ENCODE measurements at regions not wholly inside any gene's neighbourhood (a gene's known extent, or its start where the extent isn't known, plus 50 kb on each side); places are given as distances from the start of the nearest gene placed in this dataset.
A peak's percentile ranks its signal among the peaks of the same experiment; 100 is the strongest.
"Not testable (repeated sequence)": the region's sequence is repeated elsewhere in the genome, so short reads cannot be mapped to it uniquely, and the experiment has no call there.

DNA sequence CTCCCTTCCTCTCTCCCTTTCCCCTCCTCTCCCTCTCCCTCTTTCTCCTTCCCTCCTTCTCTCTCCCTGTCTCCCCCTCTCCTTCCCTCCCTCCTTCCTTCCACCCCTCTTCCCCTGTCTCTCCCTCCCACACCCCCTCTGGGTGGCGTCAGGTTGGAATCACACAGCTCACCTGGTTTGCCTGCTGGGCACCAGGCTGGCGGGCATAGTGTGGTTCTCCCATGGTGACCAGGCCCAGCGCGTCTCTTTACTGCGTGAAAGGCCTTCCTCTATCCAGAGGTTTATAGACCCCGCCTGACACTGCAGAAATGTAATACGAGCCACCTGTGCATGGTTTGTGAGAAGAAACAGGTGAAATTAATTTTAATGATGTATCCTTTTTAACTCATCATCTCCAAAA is 76.2 kb downstream of the MRPL36 start:
- Histone ChIP-seq H3K9me3 (ENCODE audit: control insufficient read depth, insufficient read depth, low read length) (peaks cover 11% of the 10 kb centered on the region), H3K36me3 (ENCODE audit: control insufficient read depth, insufficient read depth, low read length) (no peaks in the 10 kb centered on the region), H3K4me1 (ENCODE audit: control insufficient read depth, insufficient read depth, low read length) (peaks cover 7% of the 10 kb centered on the region; the same call in 1 of the 2 replicates), H3K27ac (ENCODE audit: low read depth, low read length) (no peak overlapping the region), H3K27me3 (ENCODE audit: control insufficient read depth, insufficient read depth, low read length) (peaks cover 5% of the 10 kb centered on the region; the same call in 1 of the 2 replicates), H3K9ac (ENCODE audit: low read depth, low read length) (no peak overlapping the region), H3K4me3 (ENCODE audit: low read depth, low read length) (no peak overlapping the region)

DNA sequence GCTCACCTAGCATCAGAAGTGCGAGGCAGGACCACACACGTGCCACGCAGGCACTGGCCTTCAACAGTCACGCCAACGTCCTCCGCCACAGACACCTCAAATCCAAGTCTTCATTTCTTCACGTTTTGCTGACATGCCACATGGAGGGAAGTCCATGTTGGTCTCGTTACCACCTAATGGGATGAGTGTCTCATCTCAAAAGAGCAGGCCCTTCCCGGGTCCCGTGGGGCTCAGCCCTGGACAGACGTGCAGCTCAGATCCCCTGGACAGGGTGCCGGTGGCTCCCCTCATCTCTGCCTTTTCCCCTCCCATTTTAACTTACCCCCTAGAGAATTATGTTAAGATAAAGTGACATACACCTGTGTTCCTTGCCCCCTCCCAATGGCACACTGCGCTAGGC is 76.8 kb downstream of the MRPL36 start:
- Histone ChIP-seq H3K4me1 (ENCODE audit: control insufficient read depth, insufficient read depth, low read length) (peaks cover 7% of the 10 kb centered on the region; the same call in 1 of the 2 replicates), H3K9me3 (ENCODE audit: control insufficient read depth, insufficient read depth, low read length) (peaks cover 14% of the 10 kb centered on the region), H3K27me3 (ENCODE audit: control insufficient read depth, insufficient read depth, low read length) (peaks cover 5% of the 10 kb centered on the region; the same call in 1 of the 2 replicates), H3K9ac (ENCODE audit: low read depth, low read length) (no peak overlapping the region), H3K27ac (ENCODE audit: low read depth, low read length) (no peak overlapping the region), H3K4me3 (ENCODE audit: low read depth, low read length) (no peak overlapping the region), H3K36me3 (ENCODE audit: control insufficient read depth, insufficient read depth, low read length) (no peaks in the 10 kb centered on the region)

DNA sequence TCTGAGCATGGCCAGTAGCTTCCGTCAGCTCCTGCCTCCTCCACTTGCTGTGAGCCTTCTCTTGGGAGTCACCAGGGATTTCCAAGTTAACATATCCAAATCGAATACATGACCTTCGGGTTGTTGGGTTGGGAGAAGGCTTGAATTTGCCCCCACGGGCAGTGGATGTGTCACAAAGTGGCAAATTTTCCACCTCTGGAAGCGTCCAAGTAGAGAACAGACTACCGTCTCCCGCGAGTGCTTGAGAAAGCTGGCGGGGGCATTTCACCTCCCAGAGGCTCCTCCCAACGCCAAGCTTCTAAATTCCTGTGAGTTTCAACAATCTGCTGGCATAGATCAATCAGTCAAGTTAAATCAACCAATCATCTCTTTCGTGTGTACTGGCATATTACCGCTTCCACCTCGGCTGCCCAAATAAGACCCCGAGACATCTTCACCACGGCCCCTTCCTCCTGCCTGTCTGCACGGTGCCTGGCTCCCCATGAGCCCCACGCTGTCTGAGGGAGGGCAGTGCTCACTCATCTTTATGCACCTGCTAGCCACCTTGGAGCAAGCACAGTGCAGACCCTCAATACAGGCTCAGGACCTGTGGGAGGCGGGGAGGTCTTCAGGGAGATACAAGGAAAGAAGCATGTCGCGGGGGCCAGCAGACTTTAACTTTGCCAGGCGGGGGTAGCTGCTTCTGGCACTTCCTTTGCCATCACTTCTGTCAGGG is 79.1 kb downstream of the MRPL36 start:
- peaks cover 3% of the 10 kb centered on the region; the same call in 1 of the 2 replicates for H3K4me1 ChIP-seq (ENCODE audit: control insufficient read depth, insufficient read depth, low read length)
- H3K4me3 ChIP-seq (ENCODE audit: low read depth, low read length) = no peak overlapping the region
- no peak overlapping the region for H3K9ac ChIP-seq (ENCODE audit: low read depth, low read length)
- no peaks in the 10 kb centered on the region for H3K36me3 ChIP-seq (ENCODE audit: control insufficient read depth, insufficient read depth, low read length)
- no peaks in the 10 kb centered on the region for H3K27me3 ChIP-seq (ENCODE audit: control insufficient read depth, insufficient read depth, low read length)
- no peak overlapping the region for H3K27ac ChIP-seq (ENCODE audit: low read depth, low read length)
- H3K9me3 ChIP-seq (ENCODE audit: control insufficient read depth, insufficient read depth, low read length) = peaks cover 14% of the 10 kb centered on the region

DNA sequence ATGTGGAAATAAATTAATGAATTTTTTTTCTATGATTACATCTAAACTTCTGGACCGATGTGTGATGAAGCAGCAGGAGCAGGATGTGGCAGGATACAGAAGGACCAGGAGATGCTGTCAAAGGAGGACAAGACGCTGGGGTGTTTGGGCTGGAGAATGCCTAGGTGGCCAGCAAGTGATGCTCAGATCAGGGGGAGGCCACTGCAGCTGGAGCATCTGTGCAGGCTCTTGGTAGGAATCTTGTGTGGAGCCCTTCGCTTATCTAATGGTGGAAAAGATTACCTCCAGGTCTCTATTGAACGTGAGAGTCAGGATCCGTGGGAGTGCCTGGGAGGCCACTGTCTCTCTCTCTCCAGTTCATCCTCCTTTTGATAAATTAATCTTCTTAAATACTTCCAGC is 79.8 kb downstream of the MRPL36 start:
- Histone ChIP-seq H3K27ac (ENCODE audit: low read depth, low read length) (no peak overlapping the region), H3K9ac (ENCODE audit: low read depth, low read length) (no peak overlapping the region), H3K9me3 (ENCODE audit: control insufficient read depth, insufficient read depth, low read length) (peaks cover 14% of the 10 kb centered on the region), H3K4me1 (ENCODE audit: control insufficient read depth, insufficient read depth, low read length) (no peaks in the 10 kb centered on the region), H3K27me3 (ENCODE audit: control insufficient read depth, insufficient read depth, low read length) (no peaks in the 10 kb centered on the region), H3K4me3 (ENCODE audit: low read depth, low read length) (no peak overlapping the region), H3K36me3 (ENCODE audit: control insufficient read depth, insufficient read depth, low read length) (no peaks in the 10 kb centered on the region)

DNA sequence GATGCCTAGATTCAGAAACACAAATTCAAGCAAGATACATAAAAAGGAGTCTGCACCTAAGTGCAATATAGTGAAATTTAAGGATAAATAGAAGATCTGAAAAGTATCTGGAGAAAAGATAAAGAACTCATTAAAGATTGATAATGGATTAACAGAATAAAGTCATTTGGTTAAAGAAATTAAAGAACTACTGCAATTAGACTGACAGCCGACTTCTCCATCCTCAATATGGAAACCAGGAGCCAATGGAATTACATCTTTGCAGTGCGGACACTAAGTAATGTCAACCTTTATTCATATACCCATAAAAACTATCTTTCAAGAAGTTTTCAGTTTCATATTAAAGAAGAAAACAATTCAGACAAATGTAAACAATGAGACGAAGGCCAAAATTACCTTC is 81.0 kb downstream of the MRPL36 start:
- H3K27me3 ChIP-seq (ENCODE audit: control insufficient read depth, insufficient read depth, low read length) = no peaks in the 10 kb centered on the region
- H3K36me3 ChIP-seq (ENCODE audit: control insufficient read depth, insufficient read depth, low read length) = no peaks in the 10 kb centered on the region
- peaks cover 14% of the 10 kb centered on the region for H3K9me3 ChIP-seq (ENCODE audit: control insufficient read depth, insufficient read depth, low read length)
- H3K9ac ChIP-seq (ENCODE audit: low read depth, low read length) = no peak overlapping the region
- H3K27ac ChIP-seq (ENCODE audit: low read depth, low read length) = no peak overlapping the region
- no peaks in the 10 kb centered on the region for H3K4me1 ChIP-seq (ENCODE audit: control insufficient read depth, insufficient read depth, low read length)
- H3K4me3 ChIP-seq (ENCODE audit: low read depth, low read length) = no peak overlapping the region

DNA sequence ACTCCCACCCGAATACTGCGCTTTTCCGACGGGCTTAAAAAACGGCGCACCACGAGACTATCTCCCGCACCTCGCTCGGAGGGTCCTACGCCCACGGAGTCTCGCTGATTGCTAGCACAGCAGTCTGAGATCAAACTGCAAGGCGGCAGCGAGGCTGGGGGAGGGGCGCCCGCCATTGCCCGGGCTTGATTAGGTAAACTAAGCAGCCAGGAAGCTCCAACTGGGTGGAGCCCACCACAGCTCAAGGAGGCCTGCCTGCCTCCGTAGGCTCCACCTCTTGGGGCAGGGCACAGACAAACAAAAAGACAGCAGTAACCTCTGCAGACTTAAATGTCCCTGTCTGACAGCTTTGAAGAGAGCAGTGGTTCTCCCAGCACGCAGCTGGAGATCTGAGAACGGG is 89.5 kb downstream of the MRPL36 start:
- H3K4me1 ChIP-seq (ENCODE audit: control insufficient read depth, insufficient read depth, low read length) = peaks cover 11% of the 10 kb centered on the region
- peak overlapping the region; percentile 41; the same call in 1 of the 2 replicates for H3K4me3 ChIP-seq (ENCODE audit: low read depth, low read length)
- not testable (repeated sequence) for H3K9me3 ChIP-seq (ENCODE audit: control insufficient read depth, insufficient read depth, low read length); H3K27ac ChIP-seq (ENCODE audit: low read depth, low read length); H3K36me3 ChIP-seq (ENCODE audit: control insufficient read depth, insufficient read depth, low read length)
- H3K27me3 ChIP-seq (ENCODE audit: control insufficient read depth, insufficient read depth, low read length) = peaks cover 17% of the 10 kb centered on the region
- H3K9ac ChIP-seq (ENCODE audit: low read depth, low read length) = 0 out of 2 replicates have a peak overlapping the region, but pooled peaks have one; percentile 44

DNA sequence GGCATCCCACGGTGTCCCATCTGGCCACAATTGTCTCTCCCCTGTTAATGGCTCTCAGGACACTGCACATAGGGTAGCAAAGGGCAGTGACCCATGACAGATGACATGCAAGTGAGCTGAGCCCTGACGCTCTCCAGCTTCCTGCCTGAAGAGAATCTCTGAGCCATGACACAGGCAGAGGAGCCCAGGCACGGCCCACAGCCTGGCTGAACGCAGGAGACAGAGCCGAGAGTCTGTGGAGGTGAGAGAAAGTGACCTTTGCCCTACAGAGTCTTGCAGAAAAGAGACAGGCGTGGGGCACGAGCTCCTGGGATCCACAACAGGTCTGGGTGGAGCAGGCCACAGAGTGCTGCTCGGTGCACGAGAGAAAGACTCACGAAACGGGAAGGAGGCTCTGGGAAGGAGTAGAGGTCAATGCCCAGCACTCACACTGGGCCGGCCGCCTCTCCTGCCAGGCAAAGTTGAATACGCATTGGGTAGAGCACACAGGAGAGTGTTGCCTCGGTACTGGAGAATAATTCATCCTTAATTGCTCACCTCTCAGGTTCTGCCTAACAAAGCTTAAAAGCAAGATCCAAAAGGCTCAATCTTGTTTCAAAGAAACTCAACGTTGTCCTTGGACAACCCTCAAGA is 90.3 kb downstream of the MRPL36 start:
- peak overlapping the region; percentile 41 for H3K4me3 ChIP-seq (ENCODE audit: low read depth, low read length)
- no peak overlapping the region for H3K27ac ChIP-seq (ENCODE audit: low read depth, low read length)
- peaks cover 17% of the 10 kb centered on the region for H3K27me3 ChIP-seq (ENCODE audit: control insufficient read depth, insufficient read depth, low read length)
- no peak overlapping the region; the same call in 1 of the 2 replicates for H3K9ac ChIP-seq (ENCODE audit: low read depth, low read length)
- H3K9me3 ChIP-seq (ENCODE audit: control insufficient read depth, insufficient read depth, low read length) = no peaks in the 10 kb centered on the region
- H3K36me3 ChIP-seq (ENCODE audit: control insufficient read depth, insufficient read depth, low read length) = no peaks in the 10 kb centered on the region
- peaks cover 11% of the 10 kb centered on the region for H3K4me1 ChIP-seq (ENCODE audit: control insufficient read depth, insufficient read depth, low read length)

DNA sequence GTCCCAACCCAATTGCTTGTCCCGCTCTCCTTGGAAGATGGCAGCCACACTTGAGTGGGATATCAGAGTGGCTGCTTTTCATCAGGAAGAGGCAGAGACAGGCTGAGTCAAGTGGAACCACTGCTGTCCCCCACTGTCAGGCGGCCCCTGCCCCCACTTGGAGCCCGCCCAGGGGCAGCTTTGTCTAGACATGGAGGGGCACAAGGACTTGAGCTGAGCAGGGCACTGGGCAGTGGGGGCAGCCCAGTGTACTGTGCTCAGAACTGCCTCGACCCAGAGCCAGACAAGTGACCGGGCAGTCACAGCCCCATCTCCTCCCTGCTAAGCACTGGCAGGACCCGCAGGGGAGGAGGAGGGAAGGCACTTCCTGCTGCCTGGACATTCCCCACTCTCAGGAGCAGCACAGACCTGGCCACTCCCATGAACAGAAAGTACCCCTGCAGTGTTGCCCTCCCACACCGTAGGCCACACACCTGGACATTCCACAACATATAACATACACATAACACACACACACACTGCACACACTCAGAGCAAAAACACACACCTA is 91.0 kb downstream of the MRPL36 start:
- H3K27me3 ChIP-seq (ENCODE audit: control insufficient read depth, insufficient read depth, low read length) = peaks cover 17% of the 10 kb centered on the region
- H3K27ac ChIP-seq (ENCODE audit: low read depth, low read length) = no peak overlapping the region
- no peaks in the 10 kb centered on the region for H3K9me3 ChIP-seq (ENCODE audit: control insufficient read depth, insufficient read depth, low read length)
- peaks cover 11% of the 10 kb centered on the region for H3K4me1 ChIP-seq (ENCODE audit: control insufficient read depth, insufficient read depth, low read length)
- H3K36me3 ChIP-seq (ENCODE audit: control insufficient read depth, insufficient read depth, low read length) = no peaks in the 10 kb centered on the region
- H3K4me3 ChIP-seq (ENCODE audit: low read depth, low read length) = no peak overlapping the region
- H3K9ac ChIP-seq (ENCODE audit: low read depth, low read length) = no peak overlapping the region

DNA sequence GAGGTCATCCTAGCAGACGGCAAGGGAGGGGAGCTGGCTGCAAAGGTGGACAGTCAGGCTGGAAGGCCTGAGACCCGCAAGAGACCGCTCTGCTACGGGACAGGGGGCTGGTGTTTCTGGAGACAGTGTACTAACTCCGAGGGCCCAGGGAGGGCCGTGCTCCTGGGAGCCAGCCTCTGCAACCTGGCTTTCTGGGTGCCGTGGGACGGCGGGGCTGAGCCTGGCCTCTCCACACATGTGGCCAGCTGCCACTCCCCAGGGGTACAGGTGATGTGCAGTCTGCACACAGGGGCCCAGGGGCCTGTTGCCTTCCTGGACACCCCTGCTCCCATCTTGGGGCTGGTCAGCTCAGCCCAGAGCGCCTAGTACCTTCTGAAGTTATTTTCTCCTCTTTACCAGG is 92.2 kb downstream of the MRPL36 start:
- no peak overlapping the region for H3K27ac ChIP-seq (ENCODE audit: low read depth, low read length)
- H3K27me3 ChIP-seq (ENCODE audit: control insufficient read depth, insufficient read depth, low read length) = peaks cover 17% of the 10 kb centered on the region
- no peak overlapping the region for H3K4me3 ChIP-seq (ENCODE audit: low read depth, low read length)
- H3K9me3 ChIP-seq (ENCODE audit: control insufficient read depth, insufficient read depth, low read length) = no peaks in the 10 kb centered on the region
- H3K9ac ChIP-seq (ENCODE audit: low read depth, low read length) = no peak overlapping the region
- H3K4me1 ChIP-seq (ENCODE audit: control insufficient read depth, insufficient read depth, low read length) = peaks cover 11% of the 10 kb centered on the region
- no peaks in the 10 kb centered on the region for H3K36me3 ChIP-seq (ENCODE audit: control insufficient read depth, insufficient read depth, low read length)

DNA sequence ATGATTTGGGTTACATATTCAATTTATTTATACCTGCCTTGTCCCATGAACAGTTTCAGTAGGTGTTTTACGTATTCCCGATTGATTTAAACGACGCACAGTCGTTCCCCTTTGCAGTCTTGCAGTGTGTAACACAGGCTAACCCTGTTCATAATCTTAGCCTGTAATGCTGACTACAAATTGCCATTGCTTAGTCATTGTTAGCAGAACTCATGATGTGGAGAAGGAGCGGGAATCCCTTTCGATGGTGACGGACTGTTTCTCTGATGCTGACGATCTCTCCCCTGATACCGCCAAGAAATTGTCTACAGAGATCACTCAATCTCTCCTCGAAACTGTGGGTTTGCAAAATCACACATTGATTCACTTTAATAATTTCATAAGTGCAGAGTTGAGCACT is 93.2 kb downstream of the MRPL36 start:
- H3K9ac ChIP-seq (ENCODE audit: low read depth, low read length) = no peak overlapping the region
- peaks cover 17% of the 10 kb centered on the region for H3K27me3 ChIP-seq (ENCODE audit: control insufficient read depth, insufficient read depth, low read length)
- no peak overlapping the region for H3K4me3 ChIP-seq (ENCODE audit: low read depth, low read length)
- no peak overlapping the region for H3K27ac ChIP-seq (ENCODE audit: low read depth, low read length)
- H3K4me1 ChIP-seq (ENCODE audit: control insufficient read depth, insufficient read depth, low read length) = peaks cover 11% of the 10 kb centered on the region
- no peaks in the 10 kb centered on the region for H3K36me3 ChIP-seq (ENCODE audit: control insufficient read depth, insufficient read depth, low read length)
- no peaks in the 10 kb centered on the region for H3K9me3 ChIP-seq (ENCODE audit: control insufficient read depth, insufficient read depth, low read length)

DNA sequence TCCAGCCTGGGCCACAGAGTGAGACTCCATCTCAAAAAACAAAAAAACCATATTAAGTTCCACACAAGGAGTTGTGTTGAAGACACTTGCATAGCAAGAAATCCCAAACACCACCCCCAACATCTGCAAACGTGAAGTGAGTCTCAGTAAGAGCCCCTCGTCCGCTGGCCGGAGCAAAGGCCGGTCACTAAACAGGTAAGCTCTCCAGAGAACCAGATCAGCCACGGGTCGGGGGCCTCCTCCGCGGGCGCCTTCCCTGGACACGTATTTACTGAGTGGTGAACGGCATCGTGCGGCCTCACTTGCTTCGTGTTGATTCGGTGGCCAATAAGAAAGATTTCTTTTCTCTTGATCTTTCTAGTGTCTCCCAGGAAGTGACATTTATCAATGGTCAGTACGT is 93.6 kb downstream of the MRPL36 start:
- Histone ChIP-seq H3K27ac (ENCODE audit: low read depth, low read length) (no peak overlapping the region), H3K4me1 (ENCODE audit: control insufficient read depth, insufficient read depth, low read length) (peaks cover 11% of the 10 kb centered on the region)

More for the DNA sequence above, 93.6 kb downstream of the MRPL36 start:
- peaks cover 17% of the 10 kb centered on the region for H3K27me3 ChIP-seq (ENCODE audit: control insufficient read depth, insufficient read depth, low read length)
- no peaks in the 10 kb centered on the region for H3K36me3 ChIP-seq (ENCODE audit: control insufficient read depth, insufficient read depth, low read length)
- H3K9me3 ChIP-seq (ENCODE audit: control insufficient read depth, insufficient read depth, low read length) = no peaks in the 10 kb centered on the region
- no peak overlapping the region for H3K9ac ChIP-seq (ENCODE audit: low read depth, low read length)
- no peak overlapping the region for H3K4me3 ChIP-seq (ENCODE audit: low read depth, low read length)
